ENCODE measurements at regions not wholly inside any gene's neighbourhood (a gene's known extent, or its start where the extent isn't known, plus 50 kb on each side); places are given as distances from the start of the nearest gene placed in this dataset.

DNA sequence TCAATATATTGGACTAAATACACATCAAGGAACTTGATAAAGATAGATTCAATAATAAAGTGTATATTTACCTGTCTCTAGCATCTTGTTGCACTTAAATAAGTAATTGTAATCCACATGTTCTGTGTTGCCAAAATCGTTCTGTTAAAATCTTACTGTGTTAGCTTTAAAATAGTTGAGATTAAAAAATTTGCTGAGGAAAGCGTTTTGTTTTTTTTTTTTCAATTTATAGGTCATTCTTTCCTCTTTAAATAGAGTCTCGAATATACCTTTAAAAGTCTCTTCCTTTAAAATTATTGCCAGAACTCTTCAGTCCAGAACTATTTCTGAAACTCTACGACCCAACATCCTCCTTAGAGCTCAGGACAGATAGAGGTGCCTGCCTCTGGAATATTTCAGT, 195.6 kb upstream of the OPRM1 start:
- DNase-seq (ENCODE audit: low read depth), result no peak
- TF ChIP-seq, protein P1, sequence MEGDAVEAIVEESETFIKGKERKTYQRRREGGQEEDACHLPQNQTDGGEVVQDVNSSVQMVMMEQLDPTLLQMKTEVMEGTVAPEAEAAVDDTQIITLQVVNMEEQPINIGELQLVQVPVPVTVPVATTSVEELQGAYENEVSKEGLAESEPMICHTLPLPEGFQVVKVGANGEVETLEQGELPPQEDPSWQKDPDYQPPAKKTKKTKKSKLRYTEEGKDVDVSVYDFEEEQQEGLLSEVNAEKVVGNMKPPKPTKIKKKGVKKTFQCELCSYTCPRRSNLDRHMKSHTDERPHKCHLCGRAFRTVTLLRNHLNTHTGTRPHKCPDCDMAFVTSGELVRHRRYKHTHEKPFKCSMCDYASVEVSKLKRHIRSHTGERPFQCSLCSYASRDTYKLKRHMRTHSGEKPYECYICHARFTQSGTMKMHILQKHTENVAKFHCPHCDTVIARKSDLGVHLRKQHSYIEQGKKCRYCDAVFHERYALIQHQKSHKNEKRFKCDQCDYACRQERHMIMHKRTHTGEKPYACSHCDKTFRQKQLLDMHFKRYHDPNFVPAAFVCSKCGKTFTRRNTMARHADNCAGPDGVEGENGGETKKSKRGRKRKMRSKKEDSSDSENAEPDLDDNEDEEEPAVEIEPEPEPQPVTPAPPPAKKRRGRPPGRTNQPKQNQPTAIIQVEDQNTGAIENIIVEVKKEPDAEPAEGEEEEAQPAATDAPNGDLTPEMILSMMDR (IDR thresholded peaks at IDR 0.05; ENCODE audit: control insufficient read depth, insufficient read depth, low read depth, low read length, missing control alignments), result no peak
- H3K4me3 ChIP-seq (ENCODE audit: control insufficient read depth, low read depth, low read length), result no peak overlapping the region

DNA sequence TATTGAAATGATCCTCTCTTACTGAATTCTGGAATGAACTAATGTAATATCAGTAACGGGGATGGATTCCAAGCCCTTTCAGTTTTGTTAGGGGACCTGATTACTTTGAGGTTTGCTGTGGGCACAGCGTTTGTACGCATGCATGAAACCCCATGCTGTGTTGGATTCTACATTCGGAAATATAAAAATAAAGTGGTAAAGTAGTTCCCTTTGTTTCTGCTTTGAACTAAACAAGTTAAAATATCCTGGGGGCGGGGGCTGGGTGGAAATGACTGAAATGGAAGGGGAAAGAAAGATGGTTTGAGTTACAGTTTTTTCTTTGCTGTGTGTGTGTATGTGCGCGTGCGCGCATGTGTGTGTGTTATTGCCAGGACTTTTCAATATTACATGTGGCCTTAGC, 196.5 kb upstream of the OPRM1 start:
- no peak overlapping the region for H3K4me3 ChIP-seq (ENCODE audit: control insufficient read depth, low read depth, low read length)
- TF ChIP-seq, protein P1 (IDR thresholded peaks at IDR 0.05; ENCODE audit: control insufficient read depth, insufficient read depth, low read depth, low read length, missing control alignments), result no peak
- DNase-seq (ENCODE audit: low read depth), result no peak

DNA sequence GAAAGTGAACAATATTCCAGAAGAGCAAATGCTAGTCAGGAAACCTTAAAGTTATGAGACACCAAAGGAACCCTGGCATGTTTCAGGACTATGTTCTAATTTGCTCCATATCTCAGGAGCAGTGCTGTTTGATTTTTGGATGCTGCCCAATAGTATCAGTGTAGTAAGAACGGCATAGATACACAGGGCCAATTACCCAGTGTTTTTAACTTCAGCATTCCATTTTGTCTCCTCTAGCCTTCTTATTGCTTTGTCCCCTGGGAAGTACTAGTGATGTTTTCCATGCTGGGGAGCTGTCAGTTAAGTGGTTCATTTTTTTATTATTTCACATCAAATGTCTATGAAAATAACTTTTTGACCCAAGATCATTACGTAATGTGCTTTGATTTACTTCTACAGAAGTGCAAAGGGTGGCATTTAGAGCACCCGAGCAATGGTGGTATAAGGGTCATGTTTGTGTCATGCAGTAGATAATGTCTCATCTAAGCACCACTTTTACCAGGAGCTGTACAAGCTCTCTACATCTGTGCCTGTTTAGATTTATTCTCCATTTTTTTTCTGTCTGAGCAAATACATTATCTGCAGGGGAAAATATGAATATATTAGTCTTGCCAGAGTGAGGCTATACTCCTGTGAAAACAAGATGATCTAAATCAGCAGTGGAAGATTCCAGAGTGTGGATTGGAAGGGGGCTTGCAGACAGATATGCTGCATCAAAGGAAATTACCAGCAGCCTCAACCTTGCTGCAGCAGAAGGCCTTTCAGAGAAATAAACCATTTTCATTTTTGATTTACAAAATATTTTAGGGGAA, 198.8 kb upstream of the OPRM1 start:
- DNase-seq (ENCODE audit: low read depth), result no peak
- TF ChIP-seq, protein P1 (IDR thresholded peaks at IDR 0.05; ENCODE audit: control insufficient read depth, insufficient read depth, low read depth, low read length, missing control alignments), result no peak
- H3K4me3 ChIP-seq (ENCODE audit: control insufficient read depth, low read depth, low read length), result no peak overlapping the region

DNA sequence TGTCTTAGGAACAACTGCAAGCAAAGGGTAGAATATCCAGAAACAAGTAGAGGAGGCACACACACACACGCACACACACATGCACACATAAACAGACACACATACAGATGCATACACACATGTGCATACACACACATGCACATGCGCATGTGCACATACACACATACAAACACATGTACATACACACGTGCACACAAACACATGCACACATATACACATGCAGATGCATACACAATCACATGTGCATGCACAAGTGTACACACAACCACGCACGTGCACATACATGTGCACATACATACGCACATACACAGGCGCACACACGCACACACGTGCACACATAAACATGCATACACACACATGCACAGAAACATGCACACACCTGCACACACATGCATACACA, 206.5 kb upstream of the OPRM1 start:
- TF ChIP-seq, protein P1 (IDR thresholded peaks at IDR 0.05; ENCODE audit: control insufficient read depth, insufficient read depth, low read depth, low read length, missing control alignments), result no peak
- no peak overlapping the region for H3K4me3 ChIP-seq (ENCODE audit: control insufficient read depth, low read depth, low read length)
- DNase-seq (ENCODE audit: low read depth), result no peak

DNA sequence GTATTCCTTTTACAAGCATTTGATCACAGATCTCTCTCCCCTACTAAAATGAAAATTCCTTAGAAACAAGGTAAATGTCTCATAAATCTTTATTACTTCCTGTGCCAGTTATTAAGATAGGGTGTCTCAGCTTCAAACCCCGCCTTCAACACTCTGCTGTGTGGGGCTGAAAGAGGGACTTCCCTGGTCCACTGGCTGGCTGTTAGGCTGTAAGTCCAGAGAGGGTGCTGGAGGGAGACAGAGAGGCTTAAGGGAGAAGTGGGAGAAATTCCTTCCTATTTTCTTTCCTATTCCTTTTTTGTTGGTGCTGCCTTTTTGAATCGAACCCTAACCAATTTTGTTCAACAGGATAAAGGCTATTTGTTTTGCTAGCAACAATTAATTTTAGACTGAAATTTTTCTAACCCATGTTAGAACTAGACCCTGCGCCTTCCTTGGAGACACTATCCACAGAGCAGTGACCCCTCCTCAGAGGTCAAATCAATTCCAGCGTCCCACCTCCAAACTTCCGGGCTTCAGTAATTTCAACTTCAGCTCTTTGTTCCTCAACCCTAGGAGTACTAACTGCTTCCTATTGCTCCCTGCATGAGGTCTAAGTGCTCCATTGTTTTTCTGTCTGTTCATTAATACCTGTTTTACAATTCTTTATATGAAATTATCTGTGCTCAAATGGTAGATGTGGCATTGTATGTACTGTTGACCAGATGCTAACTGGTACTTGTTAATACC, 207.5 kb upstream of the OPRM1 start:
- TF ChIP-seq, protein P1 (IDR thresholded peaks at IDR 0.05; ENCODE audit: control insufficient read depth, insufficient read depth, low read depth, low read length, missing control alignments), result no peak
- DNase-seq (ENCODE audit: low read depth), result no peak
- no peak overlapping the region for H3K4me3 ChIP-seq (ENCODE audit: control insufficient read depth, low read depth, low read length)

DNA sequence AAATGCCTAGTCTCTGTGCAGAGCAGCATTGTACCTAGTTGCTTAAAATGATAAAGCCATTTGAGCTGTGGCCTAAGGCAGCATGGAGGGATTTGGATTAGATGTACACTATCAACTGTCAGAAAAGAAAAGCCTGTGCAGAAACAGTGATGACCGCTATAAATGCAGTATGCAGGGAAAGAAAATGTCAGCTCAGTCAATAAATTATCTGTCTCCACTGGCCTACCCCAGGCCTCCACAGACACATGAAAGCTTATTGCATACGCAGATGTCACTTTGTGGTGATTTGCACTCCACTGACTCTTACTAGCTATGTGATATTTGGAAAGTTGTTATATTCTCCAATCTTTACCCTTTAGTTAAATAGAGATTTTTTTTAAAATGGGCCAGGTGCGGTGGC, 221.9 kb upstream of the OPRM1 start:
- TF ChIP-seq, protein P1 (IDR thresholded peaks at IDR 0.05; ENCODE audit: control insufficient read depth, insufficient read depth, low read depth, low read length, missing control alignments), result no peak
- no peak for DNase-seq (ENCODE audit: low read depth)
- no peak overlapping the region for H3K4me3 ChIP-seq (ENCODE audit: control insufficient read depth, low read depth, low read length)
